ENCODE measurements at regions not wholly inside any gene's neighbourhood (a gene's known extent, or its start where the extent isn't known, plus 50 kb on each side); places are given as distances from the start of the nearest gene placed in this dataset.

GRCh38 chr2:19479666-19480065 is 121.2 kb upstream of the OSR1 start:
- POLR2A ChIA-PET (ENCODE audit: low non-redundant PET), result no interaction called here
- no TSS peak for BruUV-seq (replicated peaks)
- Histone ChIP-seq H3K4me1 (ENCODE audit: insufficient read depth, low read length, poor library complexity, severe bottlenecking) (no peaks in the 10 kb centered on the region), H3K9me3 (ENCODE audit: low read depth, low read length, poor library complexity, severe bottlenecking) (no peaks in the 10 kb centered on the region), H3K36me3 (ENCODE audit: insufficient read depth, low read length, poor library complexity, severe bottlenecking) (no peaks in the 10 kb centered on the region), H3K27me3 (replicated peaks; ENCODE audit: insufficient read depth, low read depth, low read length, poor library complexity) (peaks cover 5% of the 10 kb centered on the region), H3K4me3 (ENCODE audit: low read depth, low read length, poor library complexity, severe bottlenecking) (no peak overlapping the region), H3K27ac (ENCODE audit: low read depth, low read length, poor library complexity, severe bottlenecking) (no peak overlapping the region)
- no peak for TF ChIP-seq CTCF (conservative IDR thresholded peaks at IDR 0.05; ENCODE audit: low read depth, low read length)
- no peak for TF ChIP-seq EZH2 (IDR thresholded peaks at IDR 0.05; ENCODE audit: borderline replicate concordance, low read depth, low read length, poor library complexity, severe bottlenecking)
- intact Hi-C loops (cut with micrococcal nuclease; ENCODE audit: unreplicated experiment), result no loop called here
- CTCF ChIA-PET, result no interaction called here
- DNase-seq (ENCODE audit: low spot score), result no peak

- H3K36me3 ChIP-seq (ENCODE audit: insufficient read depth, low read length, poor library complexity, severe bottlenecking), result no peaks in the 10 kb centered on the region
- H3K9me3 ChIP-seq (ENCODE audit: low read depth, low read length, poor library complexity, severe bottlenecking), result no peaks in the 10 kb centered on the region
- no peaks in the 10 kb centered on the region for H3K4me1 ChIP-seq (ENCODE audit: insufficient read depth, low read length, poor library complexity, severe bottlenecking)
- H3K4me3 ChIP-seq (ENCODE audit: low read depth, low read length, poor library complexity, severe bottlenecking), result no peak overlapping the region
- BruUV-seq (replicated peaks), result no TSS peak
- no peak overlapping the region for H3K27ac ChIP-seq (ENCODE audit: low read depth, low read length, poor library complexity, severe bottlenecking)
- no peak for TF ChIP-seq CTCF (conservative IDR thresholded peaks at IDR 0.05; ENCODE audit: low read depth, low read length)
- no peak for TF ChIP-seq EZH2 (IDR thresholded peaks at IDR 0.05; ENCODE audit: borderline replicate concordance, low read depth, low read length, poor library complexity, severe bottlenecking)
- peaks cover 8% of the 10 kb centered on the region for H3K27me3 ChIP-seq (replicated peaks; ENCODE audit: insufficient read depth, low read depth, low read length, poor library complexity)
- CTCF ChIA-PET, result no interaction called here
- intact Hi-C loops (cut with micrococcal nuclease; ENCODE audit: unreplicated experiment), result no loop called here
- DNase-seq (ENCODE audit: low spot score), result no peak
- POLR2A ChIA-PET (ENCODE audit: low non-redundant PET), result no interaction called here
These were observed 120.0 kb upstream of the OSR1 start for GRCh38 chr2:19478409-19478808.

- CTCF ChIA-PET, result no interaction called here
- Histone ChIP-seq H3K27ac (ENCODE audit: low read depth, low read length, poor library complexity, severe bottlenecking) (no peak overlapping the region), H3K4me1 (ENCODE audit: insufficient read depth, low read length, poor library complexity, severe bottlenecking) (no peaks in the 10 kb centered on the region), H3K27me3 (replicated peaks; ENCODE audit: insufficient read depth, low read depth, low read length, poor library complexity) (peaks cover 13% of the 10 kb centered on the region), H3K36me3 (ENCODE audit: insufficient read depth, low read length, poor library complexity, severe bottlenecking) (no peaks in the 10 kb centered on the region), H3K9me3 (ENCODE audit: low read depth, low read length, poor library complexity, severe bottlenecking) (no peaks in the 10 kb centered on the region), H3K4me3 (ENCODE audit: low read depth, low read length, poor library complexity, severe bottlenecking) (no peak overlapping the region)
- DNase-seq (ENCODE audit: low spot score), result no peak
- BruUV-seq (replicated peaks), result no TSS peak
- POLR2A ChIA-PET (ENCODE audit: low non-redundant PET), result no interaction called here
- intact Hi-C loops (cut with micrococcal nuclease; ENCODE audit: unreplicated experiment), result no loop called here
- TF ChIP-seq CTCF (conservative IDR thresholded peaks at IDR 0.05; ENCODE audit: low read depth, low read length), result no peak
- no peak for TF ChIP-seq EZH2 (IDR thresholded peaks at IDR 0.05; ENCODE audit: borderline replicate concordance, low read depth, low read length, poor library complexity, severe bottlenecking)
These were observed 117.9 kb upstream of the OSR1 start for GRCh38 chr2:19476327-19476726.
